ENCODE measurements at regions not wholly inside any gene's neighbourhood (a gene's known extent, or its start where the extent isn't known, plus 50 kb on each side); places are given as distances from the start of the nearest gene placed in this dataset.

DNA sequence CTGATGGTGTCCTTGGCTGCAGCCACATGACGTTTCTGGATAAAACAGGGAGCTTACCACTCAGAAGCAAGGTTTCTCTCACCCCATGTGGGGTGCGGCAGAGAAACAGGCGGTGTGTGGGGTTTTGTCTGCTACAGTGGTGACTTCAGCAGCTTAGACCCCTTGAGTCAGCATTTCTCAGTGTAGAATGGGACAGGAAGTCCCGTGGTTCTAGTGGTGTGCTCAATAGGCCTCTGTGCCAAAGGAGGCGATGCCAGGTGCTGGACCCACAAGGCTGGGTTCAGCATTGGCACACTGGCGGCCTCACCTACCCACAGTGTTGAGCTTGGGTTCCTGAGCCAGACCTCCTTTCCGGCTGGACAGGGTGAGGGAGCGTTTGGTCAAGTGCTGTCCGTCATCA is 125.2 kb upstream of the SMIM23 start:
- DNase-seq: no peak
- TF ChIP-seq POLR2A (IDR thresholded peaks at IDR 0.05; ENCODE audit: low read length): no peak
- no peak for TF ChIP-seq GATA1 (IDR thresholded peaks at IDR 0.05; ENCODE audit: low read depth, low read length)

DNA sequence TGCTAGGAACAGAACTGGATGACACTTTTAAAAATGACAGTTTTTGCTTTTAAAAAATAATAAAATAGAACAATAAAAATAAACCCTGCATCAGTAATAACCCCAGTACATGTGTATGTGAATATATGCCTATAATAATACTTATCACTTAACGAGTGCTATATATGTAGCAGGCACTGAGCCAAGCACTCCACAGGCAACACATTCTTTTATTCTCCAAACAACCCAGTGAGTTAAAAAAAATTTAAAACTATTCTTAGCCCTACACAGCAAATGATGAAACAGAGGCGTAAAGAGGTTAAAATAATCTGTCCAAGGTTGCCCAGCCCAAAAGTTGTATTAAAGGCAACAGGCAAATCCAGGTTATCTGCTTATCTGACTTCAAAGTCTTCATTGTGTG is 124.5 kb upstream of the SMIM23 start:
- TF ChIP-seq POLR2A (IDR thresholded peaks at IDR 0.05; ENCODE audit: low read length): no peak
- TF ChIP-seq GATA1 (IDR thresholded peaks at IDR 0.05; ENCODE audit: low read depth, low read length): no peak
- no peak for DNase-seq

DNA sequence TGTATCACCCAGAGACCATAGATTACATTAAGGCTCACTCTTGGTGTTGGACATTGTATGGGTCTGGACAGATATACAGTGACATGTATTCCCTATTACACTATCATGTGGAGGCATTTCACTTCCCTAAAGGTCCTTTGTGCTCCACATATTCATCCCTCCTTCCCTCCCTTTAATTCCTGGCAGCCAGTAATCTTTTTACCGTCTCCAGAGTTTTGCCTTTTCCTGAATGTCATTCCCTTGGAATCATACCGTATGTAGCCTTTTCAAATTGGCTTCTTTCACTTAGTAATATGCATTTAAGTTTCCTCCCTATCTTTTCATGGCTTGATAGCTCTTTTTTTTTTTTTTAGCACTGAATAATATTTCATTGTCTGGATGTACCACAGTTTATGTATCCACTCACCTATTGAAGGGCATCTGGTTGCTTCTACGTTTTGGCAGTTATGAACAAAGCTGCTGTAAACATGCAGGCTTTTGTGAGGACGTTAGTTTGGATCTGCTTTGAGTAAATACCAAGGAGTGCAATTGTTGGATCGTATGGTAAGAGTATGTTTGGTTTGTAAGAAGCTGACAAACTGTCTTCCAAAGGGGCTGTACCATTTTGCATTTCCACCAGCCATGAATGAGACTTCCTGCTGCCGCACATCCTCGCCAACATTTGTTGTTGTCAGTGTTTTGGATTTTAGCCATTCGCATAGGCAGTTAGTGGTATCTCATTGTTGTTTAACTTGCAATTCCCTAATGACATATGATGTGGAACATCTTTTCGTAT is 122.1 kb upstream of the SMIM23 start:
- DNase-seq: no peak
- TF ChIP-seq GATA1 (IDR thresholded peaks at IDR 0.05; ENCODE audit: low read depth, low read length) (no peak), POLR2A (IDR thresholded peaks at IDR 0.05; ENCODE audit: low read length) (no peak)

DNA sequence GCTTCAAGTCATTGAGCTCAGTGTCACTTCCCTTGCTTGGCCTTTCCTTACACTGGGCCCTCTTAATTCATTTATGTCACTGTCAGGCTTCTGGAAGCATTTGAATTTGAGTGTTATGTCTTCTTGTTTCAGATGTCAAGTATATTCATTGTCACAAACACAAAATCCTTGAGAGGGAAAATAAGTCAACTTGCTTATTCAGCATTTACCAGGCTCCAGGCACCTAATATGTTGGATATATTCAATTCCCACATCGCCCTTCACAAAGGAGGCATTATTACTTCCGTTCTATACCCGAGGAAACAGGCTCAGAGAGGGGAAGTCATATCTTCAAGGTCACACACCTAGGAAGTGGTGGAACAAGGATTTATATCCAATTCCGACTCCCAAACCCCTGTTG is 121.1 kb upstream of the SMIM23 start:
- DNase-seq: no peak
- no peak for TF ChIP-seq GATA1 (IDR thresholded peaks at IDR 0.05; ENCODE audit: low read depth, low read length)
- TF ChIP-seq POLR2A (IDR thresholded peaks at IDR 0.05; ENCODE audit: low read length): no peak

DNA sequence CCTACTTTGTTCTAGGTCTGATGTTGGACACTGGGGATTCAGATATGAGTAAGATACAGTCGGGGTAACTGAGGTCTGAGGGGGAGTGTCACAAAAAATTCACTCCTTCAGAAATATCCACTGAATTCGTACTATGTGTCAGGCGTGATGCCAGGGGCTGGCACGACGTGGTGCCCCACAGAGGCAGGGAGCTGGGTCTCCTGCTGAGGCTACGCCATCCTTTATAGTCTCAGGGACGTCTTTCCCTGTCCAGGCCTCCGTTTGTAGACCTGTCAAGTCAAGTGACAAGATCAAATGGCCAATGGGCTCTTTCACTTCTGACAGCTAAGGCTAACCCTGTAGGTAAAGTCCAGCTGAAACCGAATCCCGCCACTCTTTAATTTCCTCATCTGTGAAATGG is 118.8 kb upstream of the SMIM23 start:
- no peak for TF ChIP-seq GATA1 (IDR thresholded peaks at IDR 0.05; ENCODE audit: low read depth, low read length)
- TF ChIP-seq POLR2A (IDR thresholded peaks at IDR 0.05; ENCODE audit: low read length): no peak
- DNase-seq: no peak

DNA sequence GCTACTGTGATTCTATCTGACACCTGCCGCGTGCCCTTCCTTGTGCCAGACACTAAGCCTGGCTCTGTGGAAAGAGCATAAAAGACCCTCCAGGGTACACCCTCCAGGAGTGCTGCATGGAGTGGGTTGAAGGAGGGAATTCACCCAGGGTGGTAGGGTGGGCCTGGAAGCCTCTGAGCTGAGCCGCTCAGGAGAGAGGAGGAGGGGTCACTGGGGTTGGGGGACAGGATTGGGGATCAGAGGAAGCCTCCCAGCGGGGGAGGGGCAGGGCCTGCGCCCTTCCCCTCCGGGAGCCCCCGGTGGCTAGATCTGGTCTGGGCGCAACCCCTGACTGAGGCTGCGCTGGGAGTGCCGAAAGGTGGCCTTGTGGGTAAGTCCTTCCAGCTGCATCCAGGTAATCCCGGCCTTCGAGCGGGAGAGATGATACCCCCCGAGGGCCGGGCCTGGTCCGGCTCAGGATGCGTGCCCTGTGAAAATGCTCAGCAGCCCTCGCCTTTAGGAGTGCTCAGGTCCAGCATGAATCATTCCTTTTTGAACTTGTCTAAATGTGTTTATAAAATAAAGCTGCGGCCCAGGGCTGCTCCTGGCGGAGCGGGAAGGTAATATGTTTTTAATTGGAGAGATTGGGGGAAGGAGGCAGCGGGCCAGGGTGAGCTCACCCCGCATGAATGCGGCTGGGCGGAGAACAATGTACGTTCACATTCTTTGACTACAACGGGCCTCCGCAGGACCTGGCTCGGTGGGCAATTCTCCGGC is 118.1 kb upstream of the SMIM23 start:
- no peak for TF ChIP-seq GATA1 (IDR thresholded peaks at IDR 0.05; ENCODE audit: low read depth, low read length)
- no peak for TF ChIP-seq POLR2A (IDR thresholded peaks at IDR 0.05; ENCODE audit: low read length)
- DNase-seq: no peak

DNA sequence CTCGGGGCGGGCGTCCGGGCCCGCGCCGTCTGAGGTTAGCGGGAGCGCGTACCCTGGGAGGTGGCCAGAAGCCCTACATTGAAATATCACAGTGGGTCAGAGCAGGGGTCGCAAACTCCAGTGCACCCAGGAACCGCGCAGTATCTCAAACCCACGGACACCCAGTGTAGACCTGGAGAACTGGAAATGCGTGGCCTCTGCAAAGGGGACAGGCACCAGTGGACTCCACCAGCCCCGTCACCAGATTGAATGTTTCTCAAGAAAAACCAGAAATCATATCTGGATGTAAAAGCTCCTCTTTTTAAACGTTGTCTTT is 117.6 kb upstream of the SMIM23 start:
- no peak for DNase-seq
- no peak for TF ChIP-seq POLR2A (IDR thresholded peaks at IDR 0.05; ENCODE audit: low read length)
- no peak for TF ChIP-seq GATA1 (IDR thresholded peaks at IDR 0.05; ENCODE audit: low read depth, low read length)

DNA sequence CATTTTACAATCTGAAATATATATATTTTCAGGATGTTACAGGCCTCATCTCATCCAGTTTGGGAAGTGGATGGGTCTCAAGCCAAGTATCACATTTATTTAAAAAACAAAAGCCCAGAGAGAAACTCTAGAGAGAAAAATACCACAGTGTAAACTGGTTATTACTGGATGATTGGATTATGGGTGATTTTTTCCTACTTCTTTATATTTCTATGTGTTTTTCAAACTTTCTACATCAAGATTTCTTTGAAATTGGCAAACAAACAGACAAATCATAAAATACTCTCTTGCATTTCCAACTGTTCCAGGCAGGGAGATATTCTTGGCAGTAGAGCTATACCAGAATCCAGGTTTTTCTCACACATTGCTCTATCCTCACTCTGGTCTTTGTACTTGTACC is 116.0 kb upstream of the SMIM23 start:
- TF ChIP-seq GATA1 (IDR thresholded peaks at IDR 0.05; ENCODE audit: low read depth, low read length): no peak
- TF ChIP-seq POLR2A (IDR thresholded peaks at IDR 0.05; ENCODE audit: low read length): no peak
- no peak for DNase-seq

DNA sequence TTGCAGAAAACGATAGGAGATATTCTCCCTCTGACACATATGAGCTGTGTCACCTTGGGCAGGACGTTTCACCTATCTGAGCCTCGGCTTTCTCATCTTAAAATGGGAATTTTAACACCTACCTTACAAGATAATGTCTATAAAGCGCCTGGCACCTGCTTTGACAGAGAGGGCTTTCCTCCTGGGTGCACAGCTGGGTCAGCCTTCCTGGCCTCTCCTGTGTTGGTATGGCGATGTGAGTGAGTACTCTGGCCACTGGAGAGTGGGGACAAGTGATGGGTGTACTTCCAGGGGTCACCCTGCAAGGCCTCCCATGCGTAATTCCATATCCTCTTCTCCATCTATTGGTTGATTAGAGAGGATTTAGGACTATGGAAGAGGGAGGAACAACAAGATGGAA is 113.1 kb upstream of the SMIM23 start:
- no peak for DNase-seq
- TF ChIP-seq GATA1 (IDR thresholded peaks at IDR 0.05; ENCODE audit: low read depth, low read length) (no peak), POLR2A (IDR thresholded peaks at IDR 0.05; ENCODE audit: low read length) (no peak)

DNA sequence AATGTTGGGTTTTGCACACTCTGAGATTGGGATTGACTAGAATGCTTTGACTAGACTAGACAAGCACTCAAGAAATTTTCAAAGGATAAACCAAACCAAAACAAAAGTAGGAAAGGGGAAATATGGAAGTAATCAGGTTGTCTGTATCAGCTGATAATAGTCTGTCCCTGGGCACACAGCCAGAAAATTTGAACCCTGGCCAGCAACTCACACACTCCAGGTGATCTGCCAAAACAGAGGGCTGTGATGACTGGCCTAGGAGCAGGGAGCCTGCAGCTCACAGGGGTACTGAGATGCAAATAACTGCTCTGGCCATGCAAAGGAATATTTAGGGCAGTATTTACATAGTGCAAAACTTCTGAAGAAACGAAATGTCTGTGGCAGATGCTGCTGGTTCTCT is 112.3 kb upstream of the SMIM23 start:
- no peak for TF ChIP-seq GATA1 (IDR thresholded peaks at IDR 0.05; ENCODE audit: low read depth, low read length)
- no peak for DNase-seq

DNA sequence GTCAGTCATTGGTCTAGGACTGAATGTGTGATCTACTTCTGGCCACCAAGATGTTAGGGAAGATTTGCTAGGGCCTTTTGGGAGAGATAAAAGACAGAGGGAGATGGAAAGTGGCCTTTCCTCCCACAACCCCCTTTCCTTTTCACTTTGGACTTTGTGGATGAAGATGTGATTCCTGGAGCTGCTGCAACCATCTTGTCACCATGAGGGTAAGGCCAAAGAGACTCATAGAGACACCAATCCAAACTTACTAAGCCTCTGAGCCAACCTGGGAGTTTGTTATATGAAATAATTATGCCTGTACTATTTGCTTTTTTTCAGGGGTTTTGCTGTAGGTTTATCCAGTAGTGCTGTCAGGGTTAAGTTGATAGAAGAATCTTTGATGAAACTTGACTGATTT is 111.8 kb upstream of the SMIM23 start:
- TF ChIP-seq GATA1 (IDR thresholded peaks at IDR 0.05; ENCODE audit: low read depth, low read length): no peak
- TF ChIP-seq POLR2A (IDR thresholded peaks at IDR 0.05; ENCODE audit: low read length): no peak
- DNase-seq: no peak

DNA sequence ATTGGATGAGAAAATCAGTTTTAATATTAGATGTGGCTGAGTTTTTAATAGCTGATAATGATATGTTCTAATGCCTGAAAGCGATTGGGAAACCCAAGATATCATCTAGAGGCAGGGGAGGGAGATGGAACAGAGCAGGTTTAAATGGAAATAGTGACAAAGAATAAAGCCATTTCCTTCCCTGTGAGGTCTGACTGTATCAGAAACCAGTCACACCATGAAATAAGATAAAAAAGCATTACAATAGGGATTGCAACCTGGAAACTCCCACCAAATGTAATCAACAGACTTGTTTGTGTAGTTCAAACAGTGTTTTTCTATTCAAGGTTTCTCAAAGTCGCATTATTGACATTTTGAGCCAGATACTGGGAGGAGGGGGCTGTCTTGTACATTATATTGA is 110.1 kb upstream of the SMIM23 start:
- no peak for TF ChIP-seq GATA1 (IDR thresholded peaks at IDR 0.05; ENCODE audit: low read depth, low read length)
- no peak for TF ChIP-seq POLR2A (IDR thresholded peaks at IDR 0.05; ENCODE audit: low read length)
- no peak for DNase-seq

DNA sequence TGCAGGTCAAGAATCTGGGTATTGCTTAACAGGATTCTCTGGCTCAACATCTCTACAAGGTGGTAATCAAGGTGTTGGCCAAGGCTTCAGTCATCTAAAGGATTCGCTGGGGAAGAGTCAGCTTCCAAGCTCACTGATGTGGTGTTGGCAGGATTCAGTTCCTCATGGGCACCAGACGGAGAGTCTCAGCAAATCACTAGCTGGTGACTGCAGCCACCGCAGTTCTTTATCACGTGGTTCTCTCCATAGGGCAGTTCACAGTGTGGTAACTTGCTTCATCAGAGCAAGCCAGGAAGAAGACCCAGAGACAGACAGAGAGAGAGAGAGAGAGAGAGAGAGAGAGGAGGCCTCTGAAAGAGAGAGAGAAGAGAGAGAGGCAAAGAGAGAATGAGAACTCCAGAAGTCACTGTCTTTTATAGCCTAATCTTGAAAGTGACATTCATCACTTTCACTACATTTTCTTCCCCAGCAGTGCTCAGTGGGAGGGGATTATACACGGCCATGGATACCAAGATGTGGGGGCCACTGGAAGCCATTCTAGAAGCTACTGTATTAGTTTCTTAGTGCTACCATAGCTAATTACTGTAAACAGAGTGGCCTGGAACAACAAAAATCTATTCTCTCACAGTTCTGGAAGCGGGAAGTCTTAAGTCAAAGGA is 109.2 kb upstream of the SMIM23 start:
- DNase-seq: no peak
- TF ChIP-seq GATA1 (IDR thresholded peaks at IDR 0.05; ENCODE audit: low read depth, low read length) (no peak), POLR2A (IDR thresholded peaks at IDR 0.05; ENCODE audit: low read length) (no peak)

DNA sequence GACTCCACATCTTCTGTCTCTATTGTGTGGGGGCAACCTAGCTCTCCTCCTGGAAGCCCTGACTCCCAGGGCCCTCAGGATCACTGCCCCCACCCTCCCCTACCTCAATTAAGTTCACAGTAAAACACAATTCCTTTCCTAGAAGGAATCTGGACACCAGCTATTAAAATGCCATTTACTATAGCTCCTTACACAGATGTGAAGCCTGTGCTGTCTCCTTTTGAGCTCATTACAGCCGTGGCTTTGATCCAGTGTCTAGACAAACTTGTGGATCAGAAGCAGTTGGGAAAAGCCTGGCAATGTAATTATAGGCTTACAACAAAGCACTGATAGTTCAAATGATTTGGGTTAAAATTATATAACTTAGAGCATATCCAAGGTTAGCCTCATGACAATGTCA is 107.0 kb upstream of the SMIM23 start:
- TF ChIP-seq POLR2A (IDR thresholded peaks at IDR 0.05; ENCODE audit: low read length) (no peak), GATA1 (IDR thresholded peaks at IDR 0.05; ENCODE audit: low read depth, low read length) (no peak)
- no peak for DNase-seq

DNA sequence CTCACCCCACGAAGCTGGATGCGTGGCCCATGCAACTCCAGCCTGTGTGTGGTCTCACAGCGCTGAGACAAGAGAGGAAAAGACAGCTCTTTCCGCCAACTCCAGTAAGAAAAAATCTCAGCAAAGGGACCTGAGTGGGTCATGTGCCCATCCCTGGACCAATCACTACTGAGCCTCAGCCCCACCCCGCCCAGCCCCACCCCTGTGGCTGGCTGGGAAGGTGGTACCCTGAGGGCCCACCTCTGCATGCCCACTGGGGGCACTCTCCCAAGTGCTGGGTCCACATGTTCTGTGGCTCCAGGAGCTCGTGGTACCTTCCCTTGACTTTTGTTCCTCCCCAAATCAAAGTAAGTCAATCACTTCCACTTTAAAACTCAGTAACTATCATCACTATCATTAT is 105.1 kb upstream of the SMIM23 start:
- TF ChIP-seq GATA1 (IDR thresholded peaks at IDR 0.05; ENCODE audit: low read depth, low read length) (no peak), POLR2A (IDR thresholded peaks at IDR 0.05; ENCODE audit: low read length) (no peak)
- DNase-seq: no peak

Measured in erythroblast (primary cell).